HCT116 (cell line): ENCODE measurements at regions not wholly inside any gene's neighbourhood (a gene's known extent, or its start where the extent isn't known, plus 50 kb on each side); places are given as distances from the start of the nearest gene placed in this dataset.

ENCODE experiments used
- ATAC-seq: fragments of 200-7000 bp; cut with Tn5 transposase; 2 replicates; pipeline ENCODE4 v1.9.1; 2020; ENCODE audit warnings: mild to moderate bottlenecking, moderate library complexity
- BruUV-seq: library from RNA; stranded (reverse); fragments of 400-500 nt; replicated peaks from 2 replicates; lab custom pipeline; 2021; lab: Mats Ljungman, UMichigan
- CTCF ChIA-PET: fragments of 300-600 bp; sonication (Branson Sonifier 250); formaldehyde crosslinking; loops from one replicate; lab custom pipeline; 2021; ENCODE audit warnings: antibody characterized with exemption; lab: Charles Lee
- POLR2A ChIA-PET: fragments of 300-600, 350-600 bp; sonication (Branson Sonifier 250); formaldehyde crosslinking; loops from one replicate; lab custom pipeline; 2021; ENCODE audit warnings: antibody characterized with exemption; lab: Charles Lee
- RAD21 ChIA-PET, 2 experiments: fragments of 300-600 bp; sonication (Branson Sonifier 250); formaldehyde crosslinking; loops; one replicate each; lab custom pipeline; 2023; ENCODE audit warnings: low total read pairs in 2 of 2; ENCODE audit not compliant: uncharacterized antibody in 2 of 2, unreplicated experiment in 2 of 2, low non-redundant PET in 1 of 2; lab: Charles Lee
- DNase-seq: peaks from one replicate; pipeline ENCODE4 v3.0.0-alpha.2; 2010; ENCODE audit warnings: low read depth, low spot score
- H2AFZ ChIP-seq: fragments of 200-600 bp; shearing (Covaris generic), sonication (generic); 2 replicates; pipeline ENCODE4 v1.6.1; 2017; ENCODE audit warnings: low read depth, mixed run types, mixed read lengths, antibody characterized with exemption, low read length; ENCODE audit not compliant: poor library complexity, severe bottlenecking
- H3K27ac ChIP-seq: 2 replicates; pipeline ENCODE4 v1.5.1; 2012; ENCODE audit warnings: low read depth, low read length
- H3K27me3 ChIP-seq: fragments of 200-600 bp; sonication (generic); 2 replicates; pipeline ENCODE4 v1.6.1; 2016; ENCODE audit warnings: mixed run types, low read length, mixed read lengths; ENCODE audit not compliant: insufficient read depth
- H3K36me3 ChIP-seq, 2 experiments: fragments of 200-500 bp in 1 of 2; fragments of 200-600 bp in 1 of 2; sonication (Bioruptor generic) in 1 of 2; sonication (generic) in 1 of 2; 2 replicates each; pipeline versions ENCODE4 v1.5.1 to v1.6.1; 2014 to 2016; ENCODE audit warnings: low read length in 2 of 2, inconsistent platforms in 1 of 2, mixed read lengths in 1 of 2, mixed run types in 1 of 2; ENCODE audit not compliant: insufficient read depth in 2 of 2, control insufficient read depth in 1 of 2
- H3K4me1 ChIP-seq, 2 experiments: fragments of 200-600 bp in 1 of 2; sonication (generic) in 1 of 2; 2 replicates each; pipeline versions ENCODE4 v1.5.1 to v1.6.1; 2012 to 2017; ENCODE audit warnings: low read length in 2 of 2, inconsistent platforms in 1 of 2, mild to moderate bottlenecking in 1 of 2, mixed read lengths in 1 of 2, mixed run types in 1 of 2, moderate library complexity in 1 of 2; ENCODE audit not compliant: insufficient read depth in 2 of 2, control insufficient read depth in 1 of 2
- H3K4me2 ChIP-seq: fragments of 200-600 bp; sonication (generic); 2 replicates; pipeline ENCODE4 v1.6.1; 2017; ENCODE audit warnings: mixed run types, low read length, mixed read lengths
- H3K4me3 ChIP-seq, 2 experiments: fragments of 200-600 bp in 1 of 2; sonication (generic) in 1 of 2; replicated peaks in 1 of 2; 2 replicates each; pipeline ENCODE4 v1.5.1; 2011 to 2016; ENCODE audit warnings: low read length in 2 of 2, control low read depth in 1 of 2, low read depth in 1 of 2, mild to moderate bottlenecking in 1 of 2, mixed read lengths in 1 of 2, mixed run types in 1 of 2
- H3K79me2 ChIP-seq: fragments of 200-600 bp; sonication (generic); 2 replicates; pipeline ENCODE4 v1.6.1; 2017; ENCODE audit warnings: mild to moderate bottlenecking, mixed run types, low read length, moderate library complexity, mixed read lengths; ENCODE audit not compliant: insufficient read depth
- H3K9ac ChIP-seq: fragments of 200-600 bp; sonication (generic); 2 replicates; pipeline ENCODE4 v1.6.1; 2016; ENCODE audit warnings: low read length, mixed read lengths
- H3K9me2 ChIP-seq: fragments of 200-600 bp; sonication (generic), shearing (Covaris generic); 2 replicates; pipeline ENCODE4 v1.6.1; 2017; ENCODE audit warnings: mixed run types, mild to moderate bottlenecking, moderate library complexity; ENCODE audit not compliant: insufficient read depth
- H3K9me3 ChIP-seq, 2 experiments: fragments of 200-500 bp in 1 of 2; fragments of 200-600 bp in 1 of 2; sonication (Bioruptor generic) in 1 of 2; sonication (generic) in 1 of 2; 2 replicates each; pipeline ENCODE4 v1.6.1; 2014 to 2017; ENCODE audit warnings: low read length in 2 of 2, mixed read lengths in 2 of 2, inconsistent platforms in 1 of 2, low read depth in 1 of 2, mild to moderate bottlenecking in 1 of 2, mixed run types in 1 of 2, moderate library complexity in 1 of 2; ENCODE audit not compliant: control insufficient read depth in 1 of 2, insufficient read depth in 1 of 2
- H4K20me1 ChIP-seq: fragments of 200-600 bp; sonication (generic), shearing (Covaris generic); 2 replicates; pipeline ENCODE4 v1.6.1; 2017; ENCODE audit warnings: mixed run types, mild to moderate bottlenecking, moderate library complexity; ENCODE audit not compliant: insufficient read depth
- ATF3 ChIP-seq: IDR thresholded peaks from 2 replicates; pipeline ENCODE4 v1.6.1; 2012
- CBX3 ChIP-seq: IDR thresholded peaks from 2 replicates; pipeline ENCODE4 v1.6.1; 2012; ENCODE audit warnings: low read depth
- CTCF ChIP-seq, 3 experiments: fragments of 200-600 bp in 1 of 3; sonication (generic) in 1 of 3; IDR thresholded peaks in 2 of 3; conservative IDR thresholded peaks in 1 of 3; 2 replicates each; pipeline ENCODE4 v1.5.1; 2012 to 2017; ENCODE audit warnings: low read depth in 2 of 3, low read length in 2 of 3, antibody characterized with exemption in 1 of 3, borderline replicate concordance in 1 of 3, control low read depth in 1 of 3, mild to moderate bottlenecking in 1 of 3, mixed read lengths in 1 of 3, mixed run types in 1 of 3, moderate library complexity in 1 of 3; ENCODE audit not compliant: insufficient read depth in 1 of 3
- ELF1 ChIP-seq: IDR thresholded peaks from 2 replicates; pipeline ENCODE4 v1.6.1; 2012; ENCODE audit warnings: low read depth, borderline replicate concordance
- EZH2 ChIP-seq: fragments of 200-600 bp; sonication (generic); IDR thresholded peaks from 2 replicates; pipeline ENCODE4 v1.6.1; 2017; ENCODE audit warnings: antibody characterized with exemption, mixed run types
- REST ChIP-seq: IDR thresholded peaks from 2 replicates; pipeline ENCODE4 v1.6.1; 2012; ENCODE audit warnings: low read depth
- SIN3A ChIP-seq: IDR thresholded peaks from 2 replicates; pipeline ENCODE4 v1.6.1; 2012; ENCODE audit warnings: low read depth
- SRF ChIP-seq: IDR thresholded peaks from 2 replicates; pipeline ENCODE4 v1.6.1; 2012; ENCODE audit warnings: low read depth
- TCF7L2 ChIP-seq: IDR thresholded peaks from 2 replicates; pipeline ENCODE4 v1.7.0; 2011; ENCODE audit warnings: borderline replicate concordance, inconsistent platforms; ENCODE audit not compliant: insufficient read depth, insufficient read length; ENCODE audit errors: extremely low read depth
- ZBTB33 ChIP-seq: IDR thresholded peaks from 2 replicates; pipeline ENCODE4 v1.6.1; 2011; ENCODE audit warnings: mild to moderate bottlenecking, low read length, moderate library complexity; ENCODE audit not compliant: insufficient replicate concordance; ENCODE audit errors: extremely low read depth
- ZFX ChIP-seq: fragments of 450-650 bp; IDR thresholded peaks from 2 replicates; pipeline ENCODE4 v1.6.1; 2017
- ZNF274 ChIP-seq: fragments of 200-500 bp; sonication (Bioruptor generic); IDR thresholded peaks from 2 replicates; pipeline ENCODE4 v1.6.1; 2014; ENCODE audit warnings: mild to moderate bottlenecking, low read depth, low read length, inconsistent platforms
- intact Hi-C: fragments of 100-400 bp; cut with micrococcal nuclease; formaldehyde crosslinking; loops from 2 replicates; pipeline ENCODE4 v1.10.0; 2022

GRCh38 chr14:83255015-83255726 lies 1721.5 kb upstream of the SEL1L start:
- ChIA-PET CTCF (no interaction called here), RAD21 (no interaction called here), POLR2A (no interaction called here)
- H3K27ac ChIP-seq: no peak overlapping the region
- no peak for ATAC-seq
- no peaks in the 10 kb centered on the region for H4K20me1 ChIP-seq
- intact Hi-C loops: no loop called here
- no peaks in the 10 kb centered on the region for H3K4me1 ChIP-seq
- no peaks in the 10 kb centered on the region for H3K9me2 ChIP-seq
- no TSS peak for BruUV-seq
- no peak overlapping the region for H2AFZ ChIP-seq
- no peaks in the 10 kb centered on the region for H3K36me3 ChIP-seq
- no peak for DNase-seq
- no peaks in the 10 kb centered on the region for H3K79me2 ChIP-seq
- no peaks in the 10 kb centered on the region for H3K27me3 ChIP-seq
- TF ChIP-seq CBX3 (no peak), SIN3A (no peak), SRF (no peak), ZFX (no peak), ELF1 (no peak), ATF3 (no peak), ZNF274 (no peak), ZBTB33 (no peak), REST (no peak), TCF7L2 (no peak), EZH2 (no peak), CTCF (IDR thresholded peaks at IDR 0.05 in 2 of 3, conservative IDR thresholded peaks at IDR 0.05 in 1 of 3; ENCODE audit: borderline replicate concordance in 1 of 3, insufficient read depth in 1 of 3, low read depth in 2 of 3, low read length in 2 of 3) (no peak)
- H3K4me3 ChIP-seq: no peak overlapping the region
- peaks cover 7 to 9% of the 10 kb centered on the region in 2 experiments; a peak in 2 of 4 replicates for H3K9me3 ChIP-seq
- no peak overlapping the region for H3K9ac ChIP-seq
- H3K4me2 ChIP-seq: no peak overlapping the region
